Calu3 (cell line): ENCODE measurements at regions not wholly inside any gene's neighbourhood (a gene's known extent, or its start where the extent isn't known, plus 50 kb on each side); places are given as distances from the start of the nearest gene placed in this dataset.
"Not testable (repeated sequence)": the region's sequence is repeated elsewhere in the genome, so short reads cannot be mapped to it uniquely, and the experiment has no call there.

ENCODE experiments used
- BruUV-seq: library from RNA; stranded (reverse); fragments of 400-500 nt; replicated peaks from 2 replicates; lab custom pipeline; 2021; lab: Mats Ljungman, UMichigan
- CTCF ChIA-PET: fragments of 300-600 bp; sonication (Branson Sonifier 250); formaldehyde crosslinking; loops from one replicate; lab custom pipeline; 2022; ENCODE audit warnings: antibody characterized with exemption; lab: Charles Lee
- DNase-seq: peaks from one replicate; pipeline ENCODE4 v3.0.0; 2022
- H3K27ac Mint-ChIP-seq: one replicate; pipeline ENCODE4 v1.8.0; 2022; ENCODE audit warnings: mixed read lengths; ENCODE audit not compliant: unreplicated experiment
- H3K27me3 Mint-ChIP-seq: one replicate; pipeline ENCODE4 v1.8.0; 2022; ENCODE audit warnings: mixed read lengths; ENCODE audit not compliant: unreplicated experiment
- H3K36me3 Mint-ChIP-seq: one replicate; pipeline ENCODE4 v1.8.0; 2022; ENCODE audit warnings: mild to moderate bottlenecking, moderate library complexity, mixed read lengths; ENCODE audit not compliant: insufficient read depth, unreplicated experiment
- H3K4me1 Mint-ChIP-seq: one replicate; pipeline ENCODE4 v1.8.0; 2022; ENCODE audit warnings: mild to moderate bottlenecking, low read depth, mixed read lengths; ENCODE audit not compliant: unreplicated experiment
- H3K4me3 Mint-ChIP-seq: one replicate; pipeline ENCODE4 v1.8.0; 2022; ENCODE audit warnings: mild to moderate bottlenecking, low read depth, moderate library complexity, mixed read lengths; ENCODE audit not compliant: unreplicated experiment
- H3K9me3 Mint-ChIP-seq: one replicate; pipeline ENCODE4 v1.8.0; 2022; ENCODE audit warnings: low read depth, mixed read lengths; ENCODE audit not compliant: unreplicated experiment
- CTCF ChIP-seq: fragments of 200-600 bp; IDR thresholded peaks from one replicate; pipeline ENCODE4 v1.8.0; 2022; ENCODE audit warnings: antibody characterized with exemption; ENCODE audit not compliant: unreplicated experiment
- intact Hi-C: fragments of 100-400 bp; cut with micrococcal nuclease; formaldehyde crosslinking; loops from one replicate; pipeline ENCODE4 v1.10.0; 2022; ENCODE audit not compliant: unreplicated experiment

GRCh38 chr3:31322460-31322859, 210.3 kb upstream of the STT3B start:
- H3K27me3 Mint-ChIP-seq, result no peaks in the 10 kb centered on the region
- H3K27ac Mint-ChIP-seq, result no peak overlapping the region
- no peak overlapping the region for H3K4me3 Mint-ChIP-seq
- intact Hi-C loops, result no loop called here
- no peaks in the 10 kb centered on the region for H3K36me3 Mint-ChIP-seq
- TF ChIP-seq CTCF, result no peak
- H3K4me1 Mint-ChIP-seq, result no peaks in the 10 kb centered on the region
- BruUV-seq, result no TSS peak
- DNase-seq, result no peak
- H3K9me3 Mint-ChIP-seq, result peaks cover 2% of the 10 kb centered on the region
- CTCF ChIA-PET, result no interaction called here

GRCh38 chr3:31327826-31328357, 204.8 kb upstream of the STT3B start:
- DNase-seq, H3K4me1 Mint-ChIP-seq, H3K36me3 Mint-ChIP-seq, H3K4me3 Mint-ChIP-seq, BruUV-seq, intact Hi-C loops, CTCF ChIA-PET, H3K27ac Mint-ChIP-seq, H3K27me3 Mint-ChIP-seq: not testable (repeated sequence)
- peaks cover 10% of the 10 kb centered on the region for H3K9me3 Mint-ChIP-seq

- H3K36me3 Mint-ChIP-seq, result no peaks in the 10 kb centered on the region
- no peak overlapping the region for H3K27ac Mint-ChIP-seq
- H3K4me1 Mint-ChIP-seq, result no peaks in the 10 kb centered on the region
- no peak for DNase-seq
- no peak overlapping the region for H3K4me3 Mint-ChIP-seq
- CTCF ChIA-PET, result no interaction called here
- TF ChIP-seq CTCF, result no peak
- intact Hi-C loops, result no loop called here
- H3K9me3 Mint-ChIP-seq, result peaks cover 10% of the 10 kb centered on the region
- H3K27me3 Mint-ChIP-seq, result no peaks in the 10 kb centered on the region
- no TSS peak for BruUV-seq
Measured at GRCh38 chr3:31331278-31331677, 201.4 kb upstream of the STT3B start.

- TF ChIP-seq CTCF, result no peak
- intact Hi-C loops, result no loop called here
- H3K36me3 Mint-ChIP-seq, result no peaks in the 10 kb centered on the region
- H3K4me1 Mint-ChIP-seq, result no peaks in the 10 kb centered on the region
- H3K27ac Mint-ChIP-seq, result no peak overlapping the region
- peaks cover 8% of the 10 kb centered on the region for H3K9me3 Mint-ChIP-seq
- CTCF ChIA-PET, result no interaction called here
- peak; percentile 9 for DNase-seq
- no TSS peak for BruUV-seq
- no peaks in the 10 kb centered on the region for H3K27me3 Mint-ChIP-seq
- H3K4me3 Mint-ChIP-seq, result no peak overlapping the region
Measured at GRCh38 chr3:31341130-31341529, 191.6 kb upstream of the STT3B start.

GRCh38 chr3:31343075-31343474, 189.7 kb upstream of the STT3B start:
- no peak for DNase-seq
- Mint-ChIP-seq H3K36me3 (no peaks in the 10 kb centered on the region), H3K27me3 (no peaks in the 10 kb centered on the region), H3K9me3 (peaks cover 8% of the 10 kb centered on the region), H3K4me3 (no peak overlapping the region), H3K4me1 (no peaks in the 10 kb centered on the region), H3K27ac (no peak overlapping the region)
- TF ChIP-seq CTCF, result no peak
- BruUV-seq, result no TSS peak
- CTCF ChIA-PET, result no interaction called here
- intact Hi-C loops, result no loop called here
